ENCODE measurements at regions not wholly inside any gene's neighbourhood (a gene's known extent, or its start where the extent isn't known, plus 50 kb on each side); places are given as distances from the start of the nearest gene placed in this dataset.

GRCh38 chr2:122174061-122174460 lies 418.6 kb downstream of the TSN start:
- DNase-seq (ENCODE audit: low read depth) = no peak

DNA sequence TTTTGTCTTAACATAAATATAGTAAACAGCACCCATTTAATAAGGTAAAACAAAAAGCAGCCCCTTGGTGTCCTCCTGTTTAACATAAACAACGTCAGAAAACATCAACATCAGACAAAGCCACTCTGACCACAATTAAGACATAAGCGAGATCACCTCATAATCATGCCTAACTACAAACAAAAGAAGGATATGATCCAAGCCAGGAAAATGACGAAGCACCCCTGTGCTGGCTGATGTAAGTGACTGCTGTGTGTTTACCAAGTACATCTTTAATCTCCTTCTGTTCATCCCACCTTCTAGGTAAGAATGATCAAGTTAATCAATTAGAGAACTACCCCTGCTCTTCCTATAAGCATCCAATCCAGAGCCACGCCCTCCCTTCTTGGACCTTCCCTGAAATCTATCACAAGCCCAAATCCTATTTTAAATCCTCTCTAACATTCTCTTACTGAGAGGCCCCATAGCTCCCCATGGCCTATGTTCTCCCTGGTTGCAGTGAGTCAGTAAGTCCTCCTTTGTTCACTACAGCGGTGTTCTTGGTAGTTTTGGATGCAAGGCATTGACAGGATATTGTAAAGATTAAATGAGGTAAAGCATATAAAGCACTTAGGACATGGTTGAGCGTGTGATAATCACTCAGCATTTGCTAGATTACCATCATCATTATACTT lies 424.2 kb downstream of the TSN start:
- DNase-seq (ENCODE audit: low read depth) = no peak

DNA sequence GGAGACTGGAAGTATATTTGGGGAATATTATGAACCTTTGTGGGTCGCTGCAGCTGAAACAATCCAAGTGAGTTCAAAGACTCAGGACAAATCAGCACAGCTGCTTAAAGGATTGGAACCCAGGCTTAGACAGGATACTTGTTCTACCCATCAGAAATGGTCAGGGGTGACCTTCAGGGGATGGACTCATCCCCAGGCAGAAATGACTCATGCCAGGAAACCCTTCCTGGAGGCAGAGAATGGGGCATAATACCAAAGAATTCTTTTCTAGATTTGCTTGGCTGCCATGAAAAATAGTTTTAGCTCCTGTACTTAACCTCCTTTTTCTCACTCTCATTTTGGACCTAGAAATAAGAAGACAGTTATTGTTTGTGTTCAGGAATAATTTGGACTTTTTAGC lies 425.5 kb downstream of the TSN start:
- DNase-seq (ENCODE audit: low read depth) = no peak

DNA sequence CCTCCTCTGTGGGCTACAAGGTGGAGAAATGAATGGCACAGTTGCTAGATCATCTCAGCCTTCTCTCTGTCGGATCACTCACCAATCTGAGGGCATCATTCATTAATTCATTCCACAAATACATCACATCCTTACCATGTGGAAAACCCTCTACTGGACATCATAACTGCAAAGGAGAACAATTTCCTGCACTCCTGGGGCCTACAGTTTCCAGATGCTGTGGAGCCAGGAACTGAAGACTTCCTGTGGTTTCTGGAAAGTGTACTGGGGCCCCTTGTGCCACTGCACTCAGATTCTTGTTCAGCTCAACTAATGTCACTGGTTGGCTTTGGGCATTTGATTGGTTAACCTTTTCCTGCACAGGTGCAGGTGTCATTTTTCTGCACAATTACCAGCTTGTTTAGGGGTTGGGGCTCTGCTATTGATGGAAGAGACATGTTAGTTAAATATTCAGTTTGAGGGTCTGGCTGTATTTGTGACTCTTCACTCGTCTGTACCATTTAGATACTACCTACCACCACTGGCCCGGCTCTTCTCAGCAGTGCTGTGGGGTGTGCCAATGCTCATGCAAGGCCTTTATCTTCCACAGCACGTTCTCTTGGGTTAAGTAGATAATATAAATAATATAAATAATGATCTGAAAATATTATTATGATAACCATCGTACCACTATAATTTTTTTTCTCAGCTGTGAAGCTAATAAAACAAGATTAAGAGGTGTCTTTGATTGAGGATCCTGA lies 427.3 kb downstream of the TSN start:
- no peak for DNase-seq (ENCODE audit: low read depth)

DNA sequence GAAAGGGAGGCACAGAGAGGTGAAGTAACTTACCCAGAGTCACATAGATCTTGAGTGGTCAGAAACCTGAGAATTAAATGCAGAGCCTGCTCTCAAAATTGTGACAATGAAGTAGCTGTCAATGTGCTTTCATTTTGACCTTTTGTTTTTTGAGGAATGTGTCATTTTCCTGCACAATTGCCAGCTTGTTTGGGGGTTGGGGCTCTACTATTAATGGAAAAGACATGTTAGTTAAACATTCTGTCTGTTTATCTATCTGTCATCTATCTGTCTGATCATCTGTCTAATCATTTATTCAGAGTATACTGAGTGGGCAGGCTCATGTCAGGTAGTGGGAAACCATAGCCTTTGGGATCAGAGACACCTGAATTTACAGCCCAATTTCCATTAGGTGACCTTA lies 428.4 kb downstream of the TSN start:
- DNase-seq (ENCODE audit: low read depth) = no peak

- no peak for DNase-seq (ENCODE audit: low read depth)
Measured at GRCh38 chr2:122186761-122187222, 431.3 kb downstream of the TSN start.

GRCh38 chr2:122191331-122191730 lies 435.9 kb downstream of the TSN start:
- no peak for DNase-seq (ENCODE audit: low read depth)

DNA sequence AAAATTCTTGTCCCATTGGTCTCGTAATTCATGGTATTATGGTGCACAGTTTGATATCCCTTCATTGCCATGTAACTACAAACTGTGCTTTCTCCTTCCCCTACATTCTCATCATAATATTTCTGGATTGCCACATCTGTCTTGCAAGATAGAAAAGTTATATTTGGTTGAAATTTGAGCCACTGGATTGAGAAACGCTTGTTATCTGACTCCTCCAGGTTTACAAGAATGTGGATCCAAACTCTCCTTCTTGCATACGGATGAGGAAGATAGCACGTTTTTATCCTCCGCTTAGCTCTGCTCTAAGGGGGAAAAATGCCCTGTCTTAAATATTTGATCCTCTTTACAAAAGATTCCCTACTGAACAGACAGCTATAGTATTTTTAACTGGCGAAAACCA lies 438.2 kb downstream of the TSN start:
- DNase-seq (ENCODE audit: low read depth) = no peak

- DNase-seq (ENCODE audit: low read depth) = no peak
Measured at GRCh38 chr2:122194546-122194945, 439.1 kb downstream of the TSN start.

DNA sequence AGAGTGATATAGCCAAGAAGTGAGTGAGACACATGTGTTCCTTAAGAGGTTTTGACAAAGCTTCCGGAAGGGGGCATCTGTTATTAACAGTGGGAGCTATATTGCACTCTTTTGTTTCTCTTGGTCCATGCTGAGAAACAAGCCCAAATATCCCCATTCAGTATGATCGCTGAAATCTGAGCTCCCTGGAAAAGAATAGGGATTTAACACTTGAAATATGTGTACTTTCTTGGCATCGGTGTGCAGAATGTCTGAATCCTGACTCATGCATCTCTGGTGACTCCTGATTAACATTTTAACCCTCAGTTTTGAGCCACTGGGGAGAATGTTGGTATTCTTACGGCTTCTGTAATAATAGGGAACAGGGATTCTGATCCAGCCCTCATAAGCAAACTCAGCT lies 448.1 kb downstream of the TSN start:
- no peak for DNase-seq (ENCODE audit: low read depth)

- no peak for DNase-seq (ENCODE audit: low read depth)
Measured at GRCh38 chr2:122205641-122206040, 450.2 kb downstream of the TSN start.

- DNase-seq (ENCODE audit: low read depth) = no peak
Measured at GRCh38 chr2:122206101-122206500, 450.6 kb downstream of the TSN start.

DNA sequence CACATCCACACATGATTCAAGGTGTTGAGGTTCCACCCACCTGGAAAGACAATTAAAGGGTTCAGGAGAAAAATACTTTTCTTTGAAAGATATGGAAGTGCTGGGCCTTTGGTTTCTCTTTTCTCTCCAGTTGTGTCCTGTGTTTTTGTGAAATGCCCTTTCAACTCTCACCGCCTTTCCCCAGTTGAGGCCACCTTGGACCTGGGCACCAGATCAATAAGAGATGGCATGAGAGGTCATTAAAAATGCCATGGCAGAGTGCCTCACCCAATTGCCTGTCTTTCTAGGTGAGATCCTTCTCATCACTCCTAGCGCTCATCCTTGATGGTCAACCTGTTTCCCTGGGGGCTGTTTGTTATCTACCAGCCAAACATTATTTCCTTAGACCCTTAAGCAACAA lies 453.9 kb downstream of the TSN start:
- no peak for DNase-seq (ENCODE audit: low read depth)

GRCh38 chr2:122210065-122210464 lies 454.6 kb downstream of the TSN start:
- no peak for DNase-seq (ENCODE audit: low read depth)

GRCh38 chr2:122210898-122211856 lies 455.7 kb downstream of the TSN start:
- no peak for DNase-seq (ENCODE audit: low read depth)

- DNase-seq (ENCODE audit: low read depth) = no peak
Measured at GRCh38 chr2:122213312-122213711, 457.9 kb downstream of the TSN start.

- no peak for DNase-seq (ENCODE audit: low read depth)
Measured at GRCh38 chr2:122216071-122216470, 460.6 kb downstream of the TSN start.

GRCh38 chr2:122216901-122217300 lies 461.4 kb downstream of the TSN start:
- DNase-seq (ENCODE audit: low read depth) = no peak

- no peak for DNase-seq (ENCODE audit: low read depth)
Measured at GRCh38 chr2:122218596-122218995, 463.1 kb downstream of the TSN start.

GRCh38 chr2:122219504-122219903 lies 464.1 kb downstream of the TSN start:
- no peak for DNase-seq (ENCODE audit: low read depth)

- DNase-seq (ENCODE audit: low read depth) = no peak
Measured at GRCh38 chr2:122221665-122222064, 466.2 kb downstream of the TSN start.

GRCh38 chr2:122231296-122231695 lies 475.8 kb downstream of the TSN start:
- no peak for DNase-seq (ENCODE audit: low read depth)

GRCh38 chr2:122233372-122233771 lies 477.9 kb downstream of the TSN start:
- DNase-seq (ENCODE audit: low read depth) = no peak

All from stimulated activated CD8-positive, alpha-beta memory T cell treated with anti-CD3 and anti-CD28 coated beads, Interleukin-12 subunit alpha, Interleukin-12 subunit beta, amount 100 ng/mL, for 4 hours (primary cell).